K562 (cell line): ENCODE measurements at regions not wholly inside any gene's neighbourhood (a gene's known extent, or its start where the extent isn't known, plus 50 kb on each side); places are given as distances from the start of the nearest gene placed in this dataset.

Source experiments
- ATAC-seq: fragments of 200-7000 bp; cut with Tn5 transposase; 3 replicates; pipeline ENCODE4 v1.9.1; 2020; ENCODE audit warnings: moderate library complexity
- BruUV-seq: library from RNA; stranded (reverse); fragments of 400-500 nt; replicated peaks from 2 replicates; lab custom pipeline; 2021; lab: Mats Ljungman, UMichigan
- CTCF ChIA-PET: fragments of 300-600 bp; formaldehyde crosslinking; extraction: SDS; loops from one replicate; lab custom pipeline; 2021; ENCODE audit warnings: low intra/inter-chr PET ratio; lab: Yijun Ruan, JAX
- POLR2A ChIA-PET: fragments of 300-600, 350-650 bp; sonication (Branson Sonifier 250); formaldehyde crosslinking; extraction: SDS; loops from one replicate; lab custom pipeline; 2021; ENCODE audit warnings: antibody characterized with exemption, inconsistent platforms; lab: Yijun Ruan, JAX
- DNase-seq, 4 experiments: peaks; one replicate each; pipeline versions ENCODE4 v3.0.0 to v3.0.0-alpha.2; 2011 to 2018; ENCODE audit warnings: low spot score in 3 of 4, mixed read lengths in 3 of 4; ENCODE audit errors: extremely low read depth in 1 of 4
- FAIRE-seq: peaks from 2 replicates; lab custom pipeline; 2011; peaks lifted over from hg19 to GRCh38; lab: Jason Lieb, UNC
- H2AFZ ChIP-seq: 2 replicates; pipeline ENCODE4 v1.6.0; 2011; ENCODE audit warnings: low read depth, low read length, control low read depth, inconsistent platforms
- H3K27ac ChIP-seq: fragments of 200-600 bp; 3 replicates; pipeline ENCODE4 v1.8.0; 2011; ENCODE audit warnings: low read depth, mild to moderate bottlenecking, control low read depth, inconsistent platforms, low read length, moderate library complexity, mixed read lengths; ENCODE audit errors: extremely low read depth
- H3K27me3 ChIP-seq, 2 experiments: fragments of 300-600 bp in 1 of 2; 2 replicates in 1 of 2; 3 replicates in 1 of 2; pipeline versions ENCODE4 v1.6.0 to v1.8.0; 2011; ENCODE audit warnings: inconsistent platforms in 2 of 2, low read length in 2 of 2, mild to moderate bottlenecking in 1 of 2, mixed read lengths in 1 of 2, moderate library complexity in 1 of 2; ENCODE audit not compliant: control insufficient read depth in 2 of 2, insufficient read depth in 2 of 2
- H3K36me3 ChIP-seq: fragments of 300-600 bp; 3 replicates; pipeline ENCODE4 v1.8.0; 2011; ENCODE audit warnings: mild to moderate bottlenecking, low read length, inconsistent platforms; ENCODE audit not compliant: control insufficient read depth, insufficient read depth
- H3K4me1 ChIP-seq, 2 experiments: fragments of 200-600 bp in 1 of 2; replicated peaks in 1 of 2; 2 replicates in 1 of 2; 3 replicates in 1 of 2; pipeline versions ENCODE4 v1.5.1 to v1.8.0; 2011; ENCODE audit warnings: inconsistent platforms in 2 of 2, low read length in 2 of 2, mild to moderate bottlenecking in 1 of 2, mixed read lengths in 1 of 2, moderate library complexity in 1 of 2; ENCODE audit not compliant: control insufficient read depth in 2 of 2, insufficient read depth in 2 of 2
- H3K4me2 ChIP-seq: 2 replicates; pipeline ENCODE4 v1.6.1; 2011; ENCODE audit warnings: low read length, control low read depth, inconsistent platforms, mixed read lengths; ENCODE audit not compliant: insufficient read depth
- H3K4me3 ChIP-seq: fragments of 200-600 bp; sonication (generic), shearing (Covaris generic); 2 replicates; pipeline ENCODE4 v1.5.1; 2016; ENCODE audit warnings: control low read depth, inconsistent platforms
- H3K79me2 ChIP-seq: fragments of 200-600 bp; 3 replicates; pipeline ENCODE4 v1.8.0; 2011; ENCODE audit warnings: low read length, inconsistent platforms; ENCODE audit not compliant: control insufficient read depth, insufficient read depth
- H3K9ac ChIP-seq, 2 experiments: 2 replicates each; pipeline versions ENCODE4 v1.6.0 to v1.6.1; 2011; ENCODE audit warnings: low read depth in 2 of 2, low read length in 2 of 2, control low read depth in 1 of 2, inconsistent platforms in 1 of 2, mild to moderate bottlenecking in 1 of 2, mixed read lengths in 1 of 2; ENCODE audit not compliant: insufficient read depth in 1 of 2
- H3K9me1 ChIP-seq: one replicate; pipeline ENCODE4 v1.6.0; 2011; ENCODE audit warnings: inconsistent platforms, mild to moderate bottlenecking, low read length, moderate library complexity; ENCODE audit not compliant: control insufficient read depth, insufficient read depth
- H3K9me3 ChIP-seq: replicated peaks from 2 replicates; pipeline ENCODE4 v1.5.1; 2011; ENCODE audit warnings: low read depth, low read length, inconsistent platforms; ENCODE audit not compliant: control insufficient read depth, insufficient read depth
- H4K20me1 ChIP-seq: replicated peaks from 2 replicates; pipeline ENCODE4 v1.6.1; 2011; ENCODE audit warnings: low read length, inconsistent platforms, mixed read lengths; ENCODE audit not compliant: control insufficient read depth, insufficient read depth
- BCOR ChIP-seq: fragments of 450-650 bp; IDR thresholded peaks from 2 replicates; pipeline ENCODE4 v1.6.1; 2016
- FOXP4 ChIP-seq: sonication (generic); formaldehyde crosslinking; IDR thresholded peaks from 2 replicates; pipeline ENCODE4 v1.8.0; 2022; ENCODE audit warnings: mild to moderate bottlenecking, missing genetic modification reagents, borderline replicate concordance
- GABPB1 ChIP-seq: sonication (generic); formaldehyde crosslinking; IDR thresholded peaks from 2 replicates; pipeline ENCODE4 v1.8.0; 2022; ENCODE audit warnings: mild to moderate bottlenecking, missing genetic modification reagents
- HOXB6 ChIP-seq: fragments of 250-450 bp; sonication (Bioruptor Pico); IDR thresholded peaks from 2 replicates; pipeline ENCODE4 v1.5.1; 2022; ENCODE audit warnings: mild to moderate bottlenecking, borderline replicate concordance
- KAT8 ChIP-seq: fragments of 450-650 bp; IDR thresholded peaks from 2 replicates; pipeline ENCODE4 v1.6.1; 2016; ENCODE audit warnings: low read depth, mild to moderate bottlenecking
- KLF1 ChIP-seq: fragments of 450-650 bp; IDR thresholded peaks from 2 replicates; pipeline ENCODE4 v1.6.1; 2016; ENCODE audit warnings: missing genetic modification characterization, missing compliant biosample characterization
- MEF2A ChIP-seq: IDR thresholded peaks from 2 replicates; pipeline ENCODE4 v1.6.1; 2011; ENCODE audit warnings: low read depth, mild to moderate bottlenecking, low read length, moderate library complexity; ENCODE audit not compliant: control insufficient read depth
- NR2F6 ChIP-seq: fragments of 450-650 bp; formaldehyde crosslinking; IDR thresholded peaks from 2 replicates; pipeline ENCODE4 v1.4.0; 2020; ENCODE audit warnings: mild to moderate bottlenecking
- SMARCB1 ChIP-seq: IDR thresholded peaks from 2 replicates; pipeline ENCODE4 v1.6.1; 2011; ENCODE audit warnings: improper control_type of control experiment, low read depth; ENCODE audit not compliant: insufficient read length
- TCF7L2 ChIP-seq: fragments of 150-350 bp; IDR thresholded peaks from 2 replicates; pipeline ENCODE4 v1.6.1; 2016; ENCODE audit warnings: low read depth, mild to moderate bottlenecking, low read length, moderate library complexity
- TGIF2 ChIP-seq: sonication (generic); formaldehyde crosslinking; IDR thresholded peaks from 2 replicates; pipeline ENCODE4 v1.8.1; 2022; ENCODE audit warnings: mild to moderate bottlenecking, missing genetic modification reagents, moderate library complexity
- TRIM24 ChIP-seq, 2 experiments: fragments of 450-650 bp; IDR thresholded peaks; 2 replicates each; pipeline ENCODE4 v1.6.1; 2016
- ZBTB26 ChIP-seq: fragments of 450-650 bp; formaldehyde crosslinking; IDR thresholded peaks from 2 replicates; pipeline ENCODE4 v1.4.0; 2022; ENCODE audit warnings: missing genetic modification characterization
- ZC3H11A ChIP-seq: IDR thresholded peaks from 2 replicates; pipeline ENCODE4 v1.6.1; 2012; ENCODE audit warnings: low read depth, low read length, improper control_type of control experiment
- ZNF354B ChIP-seq: fragments of 250-450 bp; sonication (Bioruptor Pico); IDR thresholded peaks from 2 replicates; pipeline ENCODE4 v1.4.0; 2020
- in situ Hi-C: fragments of 300-500 bp; cut with MboI; formaldehyde crosslinking; loops from 4 replicates; pipeline ENCODE4 v1.15.0; 2018; ENCODE audit warnings: inconsistent platforms, mixed read lengths
- intact Hi-C: fragments of 100-400 bp; cut with micrococcal nuclease; formaldehyde crosslinking; loops from 2 replicates; pipeline ENCODE4 v1.14.2; 2022

- no peaks in the 10 kb centered on the region for H3K4me1 ChIP-seq
- ChIA-PET POLR2A (no interaction called here), CTCF (no interaction called here)
- no peak overlapping the region for H3K4me2 ChIP-seq
- no peak for TF ChIP-seq SMARCB1
- TF ChIP-seq KLF1 = no peak
- TF ChIP-seq TGIF2 (CRISPR knock-in tag) = no peak
- no peak for TF ChIP-seq MEF2A
- TF ChIP-seq KAT8 = no peak
- no peak for TF ChIP-seq ZC3H11A
- TF ChIP-seq GABPB1 (CRISPR knock-in tag) = no peak
- TF ChIP-seq TCF7L2 = no peak
- TF ChIP-seq BCOR = no peak
- TF ChIP-seq FOXP4 = no peak
- no peak for TF ChIP-seq ZBTB26 (CRISPR knock-in tag)
- no peak for TF ChIP-seq TRIM24 (IDR thresholded peaks at IDR 0.05)
- TF ChIP-seq HOXB6 (CRISPR knock-in tag) = no peak
- TF ChIP-seq NR2F6 (CRISPR knock-in tag) = no peak
- no peak for TF ChIP-seq ZNF354B (CRISPR knock-in tag)
- DNase-seq = no peak
- intact Hi-C loops = no loop called here
- no peaks in the 10 kb centered on the region for H4K20me1 ChIP-seq
- H3K36me3 ChIP-seq = no peaks in the 10 kb centered on the region; the same call in 2 of the 3 replicates
- no peaks in the 10 kb centered on the region for H3K79me2 ChIP-seq
- H3K4me3 ChIP-seq = no peak overlapping the region
- in situ Hi-C loops = no loop called here
- no peak overlapping the region for H3K27ac ChIP-seq
- ATAC-seq = no peak
- no peak overlapping the region for H2AFZ ChIP-seq
- H3K9ac ChIP-seq = no peak overlapping the region
- no TSS peak for BruUV-seq
- no peaks in the 10 kb centered on the region for H3K27me3 ChIP-seq
- H3K9me3 ChIP-seq = peaks cover 5% of the 10 kb centered on the region; the same call in 1 of the 2 replicates
- FAIRE-seq = no peak
- H3K9me1 ChIP-seq = no peaks in the 10 kb centered on the region
Measured at GRCh38 chr15:95595759-95596158, 734.7 kb upstream of the NR2F2 start.
